Natural killer cell (primary cell): ENCODE measurements at regions not wholly inside any gene's neighbourhood (a gene's known extent, or its start where the extent isn't known, plus 50 kb on each side); places are given as distances from the start of the nearest gene placed in this dataset.

Source experiments
- ATAC-seq, 3 donors: fragments of 150-1000 bp in 2 of 3; fragments of 200-7000 bp in 1 of 3; cut with Tn5 transposase; 1 replicate in 1 of 3; 2 replicates in 2 of 3; pipeline ENCODE4 v1.10.0; 2021; ENCODE audit warnings: mild to moderate bottlenecking in 2 of 3, moderate library complexity in 2 of 3
- DNase-seq, 2 donors: peaks; one replicate each; pipeline versions ENCODE4 v3.0.0 to v3.0.0-alpha.2; 2013 to 2021; ENCODE audit warnings: mixed read lengths in 1 of 2
- H3K27ac ChIP-seq: one replicate; pipeline ENCODE4 v1.5.1; 2013; ENCODE audit warnings: mild to moderate bottlenecking, low read length
- H3K27me3 ChIP-seq: one replicate; pipeline ENCODE4 v1.6.1; 2013; ENCODE audit warnings: low read length; ENCODE audit not compliant: control insufficient read depth, insufficient read depth
- H3K36me3 ChIP-seq: one replicate; pipeline ENCODE4 v1.6.1; 2013; ENCODE audit warnings: low read length; ENCODE audit not compliant: control insufficient read depth, insufficient read depth
- H3K4me1 ChIP-seq: one replicate; pipeline ENCODE4 v1.6.1; 2013; ENCODE audit warnings: low read length; ENCODE audit not compliant: control insufficient read depth, insufficient read depth
- H3K4me3 ChIP-seq: one replicate; pipeline ENCODE4 v1.5.1; 2013; ENCODE audit warnings: low read length
- H3K9me3 ChIP-seq: one replicate; pipeline ENCODE4 v1.6.1; 2013; ENCODE audit warnings: low read length; ENCODE audit not compliant: control insufficient read depth, insufficient read depth
- H3K27ac Mint-ChIP-seq, 2 donors: one replicate each; pipeline ENCODE4 v1.8.0; 2022; ENCODE audit warnings: mild to moderate bottlenecking in 2 of 2, mixed read lengths in 2 of 2, moderate library complexity in 1 of 2
- H3K27me3 Mint-ChIP-seq, 2 donors: one replicate each; pipeline ENCODE4 v1.8.0; 2022; ENCODE audit warnings: low read depth in 2 of 2, mixed read lengths in 2 of 2
- H3K36me3 Mint-ChIP-seq: one replicate; pipeline ENCODE4 v1.8.0; 2022; ENCODE audit warnings: mixed read lengths
- H3K4me1 Mint-ChIP-seq, 2 donors: one replicate each; pipeline ENCODE4 v1.8.0; 2022; ENCODE audit warnings: mixed read lengths in 2 of 2
- H3K4me3 Mint-ChIP-seq: one replicate; pipeline ENCODE4 v1.8.0; 2022; ENCODE audit warnings: mild to moderate bottlenecking, moderate library complexity, mixed read lengths
- H3K9me3 Mint-ChIP-seq, 2 donors: one replicate each; pipeline ENCODE4 v1.8.0; 2022; ENCODE audit warnings: mixed read lengths in 2 of 2
- CTCF ChIP-seq: fragments of 200-600 bp; IDR thresholded peaks from one replicate; pipeline ENCODE4 v1.8.0; 2022; ENCODE audit warnings: antibody characterized with exemption
- WGBS: methylation state at CpG from one replicate; pipeline ENCODE4 v1.1.7; 2013; ENCODE audit warnings: missing lambda C conversion rate; ENCODE audit not compliant: insufficient coverage; 5-methylcytosine and 5-hydroxymethylcytosine counted together
- intact Hi-C: fragments of 100-400 bp; cut with micrococcal nuclease; formaldehyde crosslinking; loops from one replicate; pipeline ENCODE4 v1.14.2; 2022

GRCh38 chr1:239723776-239724367, 337.5 kb downstream of the CHRM3 start:
- H3K27me3 ChIP-seq = no peaks in the 10 kb centered on the region
- TF ChIP-seq CTCF = no peak
- no peaks in the 10 kb centered on the region for H3K9me3 ChIP-seq
- H3K4me3 Mint-ChIP-seq = no peak overlapping the region
- H3K27ac ChIP-seq = no peak overlapping the region
- no peaks in the 10 kb centered on the region for H3K9me3 Mint-ChIP-seq
- H3K4me3 ChIP-seq = no peak overlapping the region
- no peaks in the 10 kb centered on the region for H3K4me1 ChIP-seq
- H3K27ac Mint-ChIP-seq = no peak overlapping the region
- WGBS = 100% methylated on average over 2 of the region's 2 CpGs
- H3K4me1 Mint-ChIP-seq = peaks cover 26 to 33% of the 10 kb centered on the region in 2 donors
- ATAC-seq = no peak
- intact Hi-C loops = no loop called here
- no peak for DNase-seq
- peaks cover 8% of the 10 kb centered on the region for H3K36me3 Mint-ChIP-seq
- H3K27me3 Mint-ChIP-seq = no peaks in the 10 kb centered on the region
- H3K36me3 ChIP-seq = no peaks in the 10 kb centered on the region

GRCh38 chr1:239725371-239725770, 339.0 kb downstream of the CHRM3 start:
- intact Hi-C loops = no loop called here
- Histone ChIP-seq H3K4me3 (no peak overlapping the region), H3K9me3 (no peaks in the 10 kb centered on the region), H3K27ac (no peak overlapping the region), H3K36me3 (no peaks in the 10 kb centered on the region), H3K4me1 (no peaks in the 10 kb centered on the region), H3K27me3 (no peaks in the 10 kb centered on the region)
- Mint-ChIP-seq H3K27me3 (no peaks in the 10 kb centered on the region), H3K36me3 (peaks cover 8% of the 10 kb centered on the region), H3K27ac (no peak overlapping the region), H3K4me1 (peaks cover 15 to 21% of the 10 kb centered on the region in 2 donors), H3K4me3 (no peak overlapping the region), H3K9me3 (no peaks in the 10 kb centered on the region)
- TF ChIP-seq CTCF = no peak
- ATAC-seq = no peak
- 96% methylated on average over 4 of the region's 6 CpGs for WGBS
- no peak for DNase-seq

GRCh38 chr1:239725933-239726332, 339.6 kb downstream of the CHRM3 start:
- 93% methylated on average over 3 of the region's 5 CpGs for WGBS
- H3K4me1 Mint-ChIP-seq = peaks cover 10 to 16% of the 10 kb centered on the region in 2 donors
- no peak for TF ChIP-seq CTCF

GRCh38 chr1:239730378-239730777, 344.0 kb downstream of the CHRM3 start:
- no peaks in the 10 kb centered on the region for H3K36me3 ChIP-seq
- no peak overlapping the region for H3K4me3 ChIP-seq
- ATAC-seq = no peak
- no peaks in the 10 kb centered on the region for H3K9me3 ChIP-seq
- no peak overlapping the region for H3K27ac Mint-ChIP-seq
- no peak for TF ChIP-seq CTCF
- 84% methylated on average over 2 of the region's 2 CpGs for WGBS
- H3K36me3 Mint-ChIP-seq = no peaks in the 10 kb centered on the region
- H3K27me3 ChIP-seq = no peaks in the 10 kb centered on the region
- H3K4me1 Mint-ChIP-seq = no peaks in the 10 kb centered on the region
- H3K27me3 Mint-ChIP-seq = no peaks in the 10 kb centered on the region
- no peak overlapping the region for H3K4me3 Mint-ChIP-seq
- H3K9me3 Mint-ChIP-seq = no peaks in the 10 kb centered on the region
- H3K27ac ChIP-seq = no peak overlapping the region
- no peaks in the 10 kb centered on the region for H3K4me1 ChIP-seq
- no peak for DNase-seq
- intact Hi-C loops = no loop called here

More at GRCh38 chr1:239725933-239726332, 339.6 kb downstream of the CHRM3 start:
- no peak for DNase-seq
- Histone ChIP-seq H3K4me3 (no peak overlapping the region), H3K27ac (no peak overlapping the region), H3K4me1 (no peaks in the 10 kb centered on the region), H3K36me3 (no peaks in the 10 kb centered on the region), H3K27me3 (no peaks in the 10 kb centered on the region), H3K9me3 (no peaks in the 10 kb centered on the region)
- intact Hi-C loops = no loop called here
- ATAC-seq = no peak
- Mint-ChIP-seq H3K9me3 (no peaks in the 10 kb centered on the region), H3K36me3 (peaks cover 8% of the 10 kb centered on the region), H3K27me3 (no peaks in the 10 kb centered on the region), H3K4me3 (no peak overlapping the region), H3K27ac (no peak overlapping the region)
